Kidney epithelial cell (primary cell): ENCODE measurements at regions not wholly inside any gene's neighbourhood (a gene's known extent, or its start where the extent isn't known, plus 50 kb on each side); places are given as distances from the start of the nearest gene placed in this dataset.

ENCODE experiments used
- DNase-seq: peaks from one replicate; pipeline ENCODE4 v3.0.0-alpha.2; 2010; ENCODE audit warnings: low read depth
- H3K27me3 ChIP-seq: 2 replicates; pipeline ENCODE4 v1.6.0; 2011; ENCODE audit warnings: low read length; ENCODE audit not compliant: control insufficient read depth, insufficient read depth
- H3K36me3 ChIP-seq: 2 replicates; pipeline ENCODE4 v1.5.1; 2011; ENCODE audit warnings: low read length; ENCODE audit not compliant: control insufficient read depth, insufficient read depth
- H3K4me3 ChIP-seq: 2 replicates; pipeline ENCODE4 v1.5.1; 2011; ENCODE audit warnings: low read depth, mild to moderate bottlenecking, control low read depth, low read length
- CTCF ChIP-seq: IDR thresholded peaks from 2 replicates; pipeline ENCODE4 v1.5.1; 2011; ENCODE audit warnings: mild to moderate bottlenecking, moderate library complexity, low read length, control low read depth, inconsistent platforms; ENCODE audit not compliant: insufficient read depth, poor library complexity, severe bottlenecking

GRCh38 chr12:27901959-27902358 lies 70.6 kb downstream of the PTHLH start:
- no peak for TF ChIP-seq CTCF
- Histone ChIP-seq H3K4me3 (no peak overlapping the region), H3K36me3 (no peaks in the 10 kb centered on the region), H3K27me3 (no peaks in the 10 kb centered on the region)
- DNase-seq, result no peak

- no peak for TF ChIP-seq CTCF
- H3K4me3 ChIP-seq, result no peak overlapping the region
These were observed 71.3 kb downstream of the PTHLH start for GRCh38 chr12:27900920-27901879.

GRCh38 chr12:27899151-27899661 lies 73.3 kb downstream of the PTHLH start:
- Histone ChIP-seq H3K36me3 (no peaks in the 10 kb centered on the region), H3K27me3 (no peaks in the 10 kb centered on the region), H3K4me3 (no peak overlapping the region)
- peak; percentile 47 for DNase-seq
- TF ChIP-seq CTCF, result no peak

More at GRCh38 chr12:27900920-27901879, 71.3 kb downstream of the PTHLH start:
- Histone ChIP-seq H3K36me3 (no peaks in the 10 kb centered on the region), H3K27me3 (no peaks in the 10 kb centered on the region)
- DNase-seq, result no peak

- TF ChIP-seq CTCF, result no peak
- no peak overlapping the region for H3K4me3 ChIP-seq
- H3K36me3 ChIP-seq, result no peaks in the 10 kb centered on the region
- no peaks in the 10 kb centered on the region for H3K27me3 ChIP-seq
- DNase-seq, result no peak
These were observed 74.5 kb downstream of the PTHLH start for GRCh38 chr12:27898022-27898421.

GRCh38 chr12:27896419-27896990 lies 76.0 kb downstream of the PTHLH start:
- TF ChIP-seq CTCF, result no peak
- Histone ChIP-seq H3K27me3 (no peaks in the 10 kb centered on the region), H3K36me3 (no peaks in the 10 kb centered on the region), H3K4me3 (no peak overlapping the region)
- DNase-seq, result no peak
